HT-29 (cell line): ENCODE measurements at regions not wholly inside any gene's neighbourhood (a gene's known extent, or its start where the extent isn't known, plus 50 kb on each side); places are given as distances from the start of the nearest gene placed in this dataset.
"Not testable (repeated sequence)": the region's sequence is repeated elsewhere in the genome, so short reads cannot be mapped to it uniquely, and the experiment has no call there.

Experiments used
- DNase-seq: peaks from one replicate; pipeline ENCODE4 v3.0.0-alpha.2; 2015; ENCODE audit warnings: low spot score

GRCh38 chr2:67091681-67092080, 305.5 kb upstream of the ETAA1 start:
- DNase-seq: no peak

- no peak for DNase-seq
Measured at GRCh38 chr2:67095121-67095520, 302.0 kb upstream of the ETAA1 start.

GRCh38 chr2:67096886-67097285, 300.2 kb upstream of the ETAA1 start:
- no peak for DNase-seq

GRCh38 chr2:67103157-67103556, 294.0 kb upstream of the ETAA1 start:
- no peak for DNase-seq

GRCh38 chr2:67108231-67108630, 288.9 kb upstream of the ETAA1 start:
- DNase-seq: peak; percentile 9

- DNase-seq: no peak
Measured at GRCh38 chr2:67124531-67124930, 272.6 kb upstream of the ETAA1 start.

GRCh38 chr2:67130531-67131256, 266.4 kb upstream of the ETAA1 start:
- DNase-seq: no peak

- DNase-seq: no peak
Measured at GRCh38 chr2:67131257-67131609, 265.9 kb upstream of the ETAA1 start.

GRCh38 chr2:67132441-67132940, 264.6 kb upstream of the ETAA1 start:
- not testable (repeated sequence) for DNase-seq

- no peak for DNase-seq
Measured at GRCh38 chr2:67135208-67135607, 261.9 kb upstream of the ETAA1 start.

- peak; percentile 33 for DNase-seq
Measured at GRCh38 chr2:67137699-67138098, 259.4 kb upstream of the ETAA1 start.

GRCh38 chr2:67142071-67142470, 255.1 kb upstream of the ETAA1 start:
- DNase-seq: no peak

- DNase-seq: no peak
Measured at GRCh38 chr2:67142741-67143140, 254.4 kb upstream of the ETAA1 start.

GRCh38 chr2:67145851-67146250, 251.3 kb upstream of the ETAA1 start:
- DNase-seq: no peak

GRCh38 chr2:67156796-67157195, 240.3 kb upstream of the ETAA1 start:
- no peak for DNase-seq

GRCh38 chr2:67158718-67159117, 238.4 kb upstream of the ETAA1 start:
- no peak for DNase-seq

- DNase-seq: no peak
Measured at GRCh38 chr2:67159929-67160328, 237.2 kb upstream of the ETAA1 start.

GRCh38 chr2:67164771-67165522, 232.2 kb upstream of the ETAA1 start:
- DNase-seq: no peak

- DNase-seq: no peak
Measured at GRCh38 chr2:67165523-67165990, 231.6 kb upstream of the ETAA1 start.

- DNase-seq: not testable (repeated sequence)
Measured at GRCh38 chr2:67166511-67166910, 230.6 kb upstream of the ETAA1 start.

- no peak for DNase-seq
Measured at GRCh38 chr2:67169417-67170140, 227.6 kb upstream of the ETAA1 start.

GRCh38 chr2:67179526-67179925, 217.6 kb upstream of the ETAA1 start:
- DNase-seq: no peak
